GM18868 (cell line): ENCODE measurements at regions not wholly inside any gene's neighbourhood (a gene's known extent, or its start where the extent isn't known, plus 50 kb on each side); places are given as distances from the start of the nearest gene placed in this dataset.
"Not testable (repeated sequence)": the region's sequence is repeated elsewhere in the genome, so short reads cannot be mapped to it uniquely, and the experiment has no call there.

Experiments
- ATAC-seq: cut with Tn5 transposase; IDR thresholded peaks from one replicate; pipeline ENCODE4 v1.9.1; 2021; ENCODE audit warnings: mild to moderate bottlenecking, moderate library complexity; ENCODE audit not compliant: unreplicated experiment

DNA sequence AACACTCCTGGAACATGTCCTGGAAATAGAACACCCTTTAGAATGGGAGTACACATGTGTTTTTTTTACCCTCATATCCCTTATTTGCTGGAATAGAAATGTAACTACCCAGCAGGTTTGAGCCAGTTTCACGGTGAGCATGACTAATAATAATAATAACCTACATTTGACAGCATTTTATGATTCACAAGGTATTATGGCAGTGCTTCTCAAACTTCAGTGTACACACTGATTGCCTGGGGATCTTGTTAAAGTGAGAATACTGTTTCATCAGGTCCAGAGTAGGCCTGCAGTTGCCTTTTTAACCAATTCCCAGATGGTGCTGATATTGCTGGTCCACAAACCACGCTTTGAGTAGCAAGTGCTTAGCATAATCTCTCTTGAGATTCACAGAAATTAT is 63.9 kb downstream of the NFKBIZ start:
- ATAC-seq, result peak; percentile 63

- ATAC-seq, result not testable (repeated sequence)
Observed at GRCh38 chr3:101917761-101918160, 68.4 kb downstream of the NFKBIZ start.

GRCh38 chr3:101922151-101922725 is 72.9 kb downstream of the NFKBIZ start:
- not testable (repeated sequence) for ATAC-seq

DNA sequence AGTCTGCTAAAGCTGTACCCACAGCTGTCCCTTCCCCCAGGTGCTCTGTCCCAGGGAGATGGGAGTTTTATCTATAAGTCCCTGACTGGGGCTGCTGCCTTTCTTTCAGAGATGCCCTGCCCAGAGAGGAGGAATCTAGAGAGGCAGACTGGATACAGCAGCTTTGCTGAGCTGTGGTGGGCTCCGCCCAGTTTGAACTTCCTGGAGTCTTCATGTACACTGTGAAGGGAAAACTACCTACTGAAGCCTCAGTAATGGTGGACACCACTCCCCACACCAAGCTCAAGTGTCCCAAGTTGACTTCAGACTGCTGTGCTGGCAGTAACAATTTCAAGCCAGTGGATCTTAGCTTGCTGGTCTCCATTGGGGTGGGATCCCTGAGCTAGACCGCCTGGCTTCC is 75.3 kb downstream of the NFKBIZ start:
- peak; percentile 65 for ATAC-seq

DNA sequence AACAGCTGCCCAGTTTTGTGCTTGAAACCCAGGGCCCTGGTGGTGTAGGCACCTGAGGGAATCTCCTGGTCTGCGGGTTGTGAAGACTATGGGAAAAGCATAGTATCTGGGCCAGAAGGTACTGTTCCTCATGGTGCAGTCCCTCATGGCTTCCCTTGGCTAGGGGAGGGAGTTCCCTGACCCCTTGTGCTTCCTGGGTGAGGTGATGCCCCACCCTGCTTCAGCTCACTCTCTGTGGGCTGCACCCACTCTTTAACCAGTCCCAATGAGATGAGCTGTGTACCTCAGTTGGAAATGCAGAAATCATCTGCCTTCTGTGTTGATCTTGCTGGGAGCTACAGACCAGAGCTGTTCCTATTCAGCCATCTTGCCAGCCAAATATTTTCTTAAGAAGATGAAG is 75.8 kb downstream of the NFKBIZ start:
- peak; percentile 18 for ATAC-seq

DNA sequence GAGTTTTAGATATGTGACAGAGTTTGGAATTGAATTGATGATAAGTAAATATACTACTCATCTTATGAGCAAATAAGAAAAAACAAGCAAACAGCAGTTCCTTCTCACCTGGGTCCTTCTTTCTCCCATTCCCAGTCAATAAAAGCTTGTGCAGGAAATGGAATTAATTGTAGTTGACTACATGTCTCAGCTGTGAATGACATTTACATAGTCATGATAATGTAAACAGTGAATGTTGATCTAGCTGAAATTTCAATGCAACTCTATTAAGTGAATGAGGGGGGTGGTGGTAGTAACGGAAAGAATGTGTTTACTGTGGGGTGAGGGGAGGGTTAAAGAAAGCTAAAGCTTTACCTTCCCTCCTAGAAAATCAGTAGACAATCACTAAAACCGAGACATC is 76.2 kb downstream of the NFKBIZ start:
- no peak for ATAC-seq

DNA sequence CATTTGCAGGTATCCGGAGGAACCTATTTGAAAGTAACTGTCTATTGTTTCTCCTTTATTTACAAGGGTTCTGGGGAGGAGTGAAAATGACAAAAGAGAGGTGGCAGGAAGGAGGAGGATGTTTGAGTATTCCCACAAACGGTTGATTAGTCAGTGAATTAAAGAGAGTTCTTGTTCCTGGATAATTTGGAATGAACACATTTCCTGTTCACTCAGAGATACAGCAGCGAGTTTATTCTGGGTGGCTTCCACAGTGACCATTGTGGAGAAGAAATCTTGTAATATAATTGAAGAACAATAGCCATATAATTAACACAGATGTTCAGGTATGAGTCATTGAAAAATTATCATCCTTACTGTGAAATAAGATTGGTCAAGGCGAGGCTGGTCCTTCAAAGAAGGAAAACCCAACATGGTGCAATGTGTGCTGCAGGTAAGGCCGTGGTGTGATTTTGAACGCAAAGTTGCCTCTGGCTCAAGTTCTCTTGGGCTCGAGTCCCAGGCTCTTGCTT is 77.3 kb downstream of the NFKBIZ start:
- no peak for ATAC-seq

DNA sequence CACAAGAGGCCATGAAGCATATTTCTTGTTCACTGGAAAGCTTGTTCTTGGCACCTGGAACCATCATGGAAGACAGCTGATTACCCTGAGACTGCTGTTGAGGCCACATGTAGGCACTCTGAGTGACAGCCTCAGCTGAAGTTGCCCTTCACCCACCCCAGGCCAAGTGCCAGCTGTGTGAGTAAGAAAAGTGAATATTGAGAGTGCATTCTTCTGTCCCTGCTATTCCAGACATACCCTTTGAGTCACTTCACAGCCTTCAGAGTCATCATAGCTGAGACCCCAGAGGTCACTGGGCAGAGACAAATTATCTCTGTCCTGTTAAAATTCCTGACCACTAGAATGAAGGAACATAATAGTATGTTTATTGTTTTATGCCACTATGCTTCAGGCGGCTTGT is 79.6 kb downstream of the NFKBIZ start:
- no peak for ATAC-seq

GRCh38 chr3:101931081-101931480 is 81.8 kb downstream of the NFKBIZ start:
- no peak for ATAC-seq

- ATAC-seq, result no peak
Observed at GRCh38 chr3:101932326-101933068, 83.2 kb downstream of the NFKBIZ start.

GRCh38 chr3:101936419-101937356 is 87.4 kb downstream of the NFKBIZ start:
- ATAC-seq, result peak; percentile 84

DNA sequence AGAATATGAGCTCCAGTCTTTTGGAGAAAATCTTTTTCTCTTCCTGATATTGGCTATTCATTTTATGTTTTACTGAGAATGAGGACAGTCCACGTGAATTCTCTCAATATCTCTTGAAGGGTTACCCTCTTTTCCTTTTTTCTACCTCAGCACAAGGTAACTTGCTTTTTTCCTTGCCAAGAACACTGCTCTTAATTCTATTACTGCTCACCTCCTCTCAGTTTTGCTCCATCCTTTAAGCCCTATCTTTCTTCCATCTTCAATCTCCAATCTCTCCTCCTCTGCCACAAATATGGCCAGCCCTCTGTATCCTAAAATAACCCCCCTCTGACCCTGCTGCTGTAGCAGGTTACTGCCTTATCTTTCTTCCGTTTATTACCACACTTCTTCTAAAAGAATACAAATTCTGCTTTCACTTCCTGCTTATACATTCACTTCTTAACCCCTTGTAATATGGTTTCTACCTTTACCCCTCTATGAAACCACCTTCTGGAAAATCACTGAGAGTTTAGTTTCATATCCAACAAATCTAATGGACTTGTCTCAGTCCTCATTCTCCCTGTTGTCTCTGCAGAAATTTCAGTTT is 89.0 kb downstream of the NFKBIZ start:
- ATAC-seq, result peak; percentile 39

DNA sequence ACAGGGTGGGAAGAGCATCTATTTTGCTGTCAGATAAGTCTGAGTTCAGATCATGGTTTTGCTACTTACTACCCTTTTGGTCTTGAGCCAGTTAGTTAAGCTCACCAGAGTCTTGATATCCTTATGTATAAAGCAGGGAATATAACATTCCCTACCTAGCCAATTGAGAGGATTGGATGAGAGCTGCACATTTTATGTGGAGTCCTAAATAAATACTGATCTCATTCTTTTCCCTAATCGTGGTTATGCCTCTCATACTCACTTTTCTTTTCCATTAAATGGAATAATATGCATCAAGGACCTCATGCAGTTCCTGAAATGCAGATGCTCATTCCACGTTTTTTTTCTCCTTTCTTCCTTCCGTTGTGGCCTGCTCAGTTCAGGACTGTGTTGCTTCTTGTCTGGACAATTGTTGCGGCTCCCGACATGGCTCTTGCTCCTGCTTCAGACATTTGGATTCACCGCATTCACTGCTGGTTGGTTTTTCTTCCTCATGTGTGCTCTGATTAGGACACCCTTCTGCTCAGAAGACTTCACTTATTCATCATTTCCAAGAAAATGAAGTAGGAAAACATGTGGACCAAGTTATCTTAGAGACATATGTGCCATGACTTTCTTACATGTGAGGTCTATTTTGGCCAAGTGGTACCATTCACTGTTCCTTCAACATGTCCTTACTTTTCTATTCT is 90.2 kb downstream of the NFKBIZ start:
- ATAC-seq, result no peak

- ATAC-seq, result no peak
Observed at GRCh38 chr3:101940521-101941317, 91.4 kb downstream of the NFKBIZ start.

- ATAC-seq, result peak; percentile 23
Observed at GRCh38 chr3:101941318-101942040, 92.2 kb downstream of the NFKBIZ start.

- ATAC-seq, result no peak
Observed at GRCh38 chr3:101942356-101942755, 93.0 kb downstream of the NFKBIZ start.

DNA sequence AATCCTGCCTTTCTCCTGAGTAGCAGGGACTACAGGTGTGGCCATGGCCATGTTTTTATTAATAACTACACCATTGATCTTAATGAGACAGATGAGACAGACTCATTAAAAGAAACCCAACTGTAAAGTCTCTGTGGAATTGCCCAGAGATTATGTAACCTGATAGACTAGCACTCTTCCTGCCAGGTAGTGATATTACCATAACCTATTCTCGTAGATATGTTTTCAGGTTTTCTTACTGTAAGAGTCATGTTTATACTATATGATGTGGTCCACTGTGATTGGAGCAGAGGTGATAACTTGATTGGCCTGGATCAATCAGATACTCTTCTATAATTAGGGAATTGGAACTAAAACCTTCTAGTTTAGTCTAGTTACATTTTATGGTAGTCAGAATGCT is 93.7 kb downstream of the NFKBIZ start:
- peak; percentile 49 for ATAC-seq

- no peak for ATAC-seq
Observed at GRCh38 chr3:101944308-101944707, 95.0 kb downstream of the NFKBIZ start.

DNA sequence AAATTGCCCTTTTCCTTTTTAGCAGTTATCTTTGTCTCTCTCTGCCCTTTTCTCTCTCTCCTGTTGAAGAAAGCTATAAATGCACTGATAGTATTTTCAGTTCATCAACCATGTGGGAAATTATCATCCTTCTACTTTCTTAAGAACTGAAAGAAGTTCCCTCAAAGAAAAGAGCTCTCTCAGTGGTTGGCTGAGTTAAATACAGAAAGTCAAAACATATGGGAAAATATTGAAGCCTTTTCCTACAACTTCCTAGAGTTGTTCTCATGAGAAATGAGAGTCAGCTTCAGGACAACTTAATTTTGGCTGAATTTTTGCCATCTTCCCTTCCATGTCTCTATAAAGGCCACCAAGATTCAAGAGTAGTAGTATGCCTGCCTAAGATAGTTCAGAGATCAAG is 96.7 kb downstream of the NFKBIZ start:
- ATAC-seq, result no peak
